NT2/D1 (cell line): ENCODE measurements at regions not wholly inside any gene's neighbourhood (a gene's known extent, or its start where the extent isn't known, plus 50 kb on each side); places are given as distances from the start of the nearest gene placed in this dataset.
"Not testable (repeated sequence)": the region's sequence is repeated elsewhere in the genome, so short reads cannot be mapped to it uniquely, and the experiment has no call there.

ENCODE experiments used
- YY1 ChIP-seq: IDR thresholded peaks from 2 replicates; pipeline ENCODE4 v1.6.1; 2011; ENCODE audit not compliant: insufficient read length, insufficient read depth
- ZNF274 ChIP-seq: IDR thresholded peaks from 2 replicates; pipeline ENCODE4 v1.6.1; 2011; ENCODE audit warnings: mild to moderate bottlenecking, low read depth, low read length

- not testable (repeated sequence) for TF ChIP-seq YY1, ZNF274
Measured at GRCh38 chr6:22180250-22180649, 116.6 kb downstream of the PRL start.
